Body of pancreas (tissue), 4 donors: ENCODE measurements at regions not wholly inside any gene's neighbourhood (a gene's known extent, or its start where the extent isn't known, plus 50 kb on each side); places are given as distances from the start of the nearest gene placed in this dataset.

ENCODE experiments used
- CTCF ChIP-seq, 7 experiments: fragments of 450-650 bp in 4 of 7; fragments of 200-600 bp in 3 of 7; sonication (generic) in 3 of 7; IDR thresholded peaks; one replicate each; pipeline ENCODE4 v1.5.1; 2016 to 2019; ENCODE audit warnings: antibody characterized with exemption in 7 of 7
- POLR2A ChIP-seq, 3 donors: fragments of 450-650 bp; IDR thresholded peaks; one replicate each; pipeline ENCODE4 v1.6.1; 2016; ENCODE audit warnings: antibody characterized with exemption in 3 of 3, mild to moderate bottlenecking in 2 of 3

- TF ChIP-seq CTCF (IDR thresholded peaks at IDR 0.05): no peak
- no peak for TF ChIP-seq POLR2A (IDR thresholded peaks at IDR 0.05)
These were observed 194.1 kb upstream of the KCNMB2 start for GRCh38 chr3:178342111-178342510.
